ENCODE measurements at regions not wholly inside any gene's neighbourhood (a gene's known extent, or its start where the extent isn't known, plus 50 kb on each side); places are given as distances from the start of the nearest gene placed in this dataset.

DNA sequence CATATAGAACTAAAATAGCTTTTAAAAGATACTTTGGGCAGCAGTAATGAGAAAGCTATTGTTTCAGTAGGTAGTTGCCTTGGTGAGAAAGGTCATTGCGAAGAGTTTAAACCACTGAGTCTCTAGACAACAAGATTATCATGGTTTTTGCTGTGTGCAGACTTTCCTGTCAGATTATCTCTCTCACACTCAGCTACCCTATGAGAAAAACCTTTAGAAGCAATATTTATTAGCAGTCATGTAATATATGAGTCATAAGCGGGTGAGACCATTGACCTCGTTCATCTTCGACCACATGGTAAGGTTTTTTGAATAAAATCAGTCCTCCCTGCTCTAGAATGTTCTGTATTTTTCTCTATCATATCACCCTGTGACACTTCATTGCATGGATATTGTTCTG is 59.9 kb downstream of the GPR65 start:
- TF ChIP-seq POLR2AphosphoS5 (IDR thresholded peaks at IDR 0.05; ENCODE audit: borderline replicate concordance, low read depth, low read length) = no peak
- TF ChIP-seq EZH2 (IDR thresholded peaks at IDR 0.05) = no peak
- TF ChIP-seq FOXP2 (optimal IDR thresholded peaks at IDR 0.05; ENCODE audit: control extremely low read depth, extremely low read length, insufficient read depth) = no peak
- H3K9ac ChIP-seq (ENCODE audit: insufficient read length) = no peak overlapping the region
- no peak for DNase-seq (ENCODE audit: low read depth, low spot score)

DNA sequence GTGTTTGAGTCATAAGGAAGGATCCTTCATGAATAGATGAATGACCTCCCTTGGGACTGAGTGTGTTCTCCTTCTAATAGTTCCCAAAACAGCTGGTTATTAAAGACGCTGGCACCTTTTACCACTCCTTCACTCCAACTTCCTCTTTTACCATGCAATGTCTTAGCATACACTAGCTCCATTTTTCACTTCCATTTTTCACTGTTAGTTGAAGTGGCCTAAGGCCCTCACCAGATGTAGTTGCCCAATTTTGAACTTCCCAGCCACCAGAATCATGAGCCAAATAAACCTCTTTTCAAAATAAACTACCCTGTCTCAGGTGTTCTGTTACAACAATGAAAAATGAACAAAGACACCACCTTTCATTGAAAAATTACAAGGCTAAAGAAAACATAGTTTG is 64.7 kb downstream of the GPR65 start:
- H3K9me3 ChIP-seq (ENCODE audit: low read depth, low read length) = no peaks in the 10 kb centered on the region
- H3K36me3 ChIP-seq (ENCODE audit: insufficient read depth, low read length) = no peaks in the 10 kb centered on the region
- DNase-seq (ENCODE audit: low read depth, low spot score) = no peak
- TF ChIP-seq FOXP2 (optimal IDR thresholded peaks at IDR 0.05; ENCODE audit: control extremely low read depth, extremely low read length, insufficient read depth) (no peak), EZH2 (IDR thresholded peaks at IDR 0.05) (no peak), POLR2AphosphoS5 (IDR thresholded peaks at IDR 0.05; ENCODE audit: borderline replicate concordance, low read depth, low read length) (no peak)
- no peak overlapping the region for H3K27ac ChIP-seq
- H3K9ac ChIP-seq (ENCODE audit: insufficient read length) = no peak overlapping the region
- H3K4me3 ChIP-seq = no peak overlapping the region

More for the DNA sequence above, 59.9 kb downstream of the GPR65 start:
- Histone ChIP-seq H3K27ac (no peak overlapping the region), H3K36me3 (ENCODE audit: insufficient read depth, low read length) (no peaks in the 10 kb centered on the region), H3K4me3 (no peak overlapping the region), H3K9me3 (ENCODE audit: low read depth, low read length) (no peaks in the 10 kb centered on the region)

DNA sequence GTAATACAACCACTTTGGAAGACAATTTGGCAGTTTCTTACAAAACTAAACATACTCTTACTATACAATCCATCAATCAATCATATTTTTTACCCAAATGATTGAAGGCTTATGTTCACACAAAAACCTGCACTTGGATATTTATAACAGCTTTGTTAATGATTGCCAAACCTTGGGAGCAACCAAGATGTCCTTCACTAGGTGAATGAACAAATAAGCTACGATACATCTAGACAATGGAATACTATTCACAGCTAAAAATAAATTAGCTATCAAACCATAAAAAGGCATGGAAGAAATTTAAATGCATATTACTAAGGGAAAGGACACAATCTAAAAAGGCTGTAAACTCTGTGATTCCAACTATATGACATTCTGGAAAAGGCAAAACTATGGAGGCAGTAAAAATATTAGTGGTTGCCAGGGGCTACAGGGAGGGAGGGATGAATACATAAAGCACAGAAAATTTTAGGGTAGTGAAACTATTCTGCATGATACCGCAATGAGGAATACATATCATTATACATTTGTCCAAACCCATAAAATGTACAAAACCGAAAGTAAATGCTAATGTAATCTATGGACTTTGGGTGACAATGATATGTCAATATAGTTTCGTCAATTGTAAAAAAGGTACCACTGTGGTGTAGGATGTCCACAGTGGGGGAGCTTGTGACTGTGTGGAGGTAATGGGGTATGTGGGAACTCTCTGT is 70.5 kb downstream of the GPR65 start:
- H3K4me3 ChIP-seq = no peak overlapping the region
- TF ChIP-seq FOXP2 (optimal IDR thresholded peaks at IDR 0.05; ENCODE audit: control extremely low read depth, extremely low read length, insufficient read depth) = no peak
- no peak for TF ChIP-seq POLR2AphosphoS5 (IDR thresholded peaks at IDR 0.05; ENCODE audit: borderline replicate concordance, low read depth, low read length)
- no peak for TF ChIP-seq EZH2 (IDR thresholded peaks at IDR 0.05)
- no peaks in the 10 kb centered on the region for H3K9me3 ChIP-seq (ENCODE audit: low read depth, low read length)
- no peaks in the 10 kb centered on the region for H3K36me3 ChIP-seq (ENCODE audit: insufficient read depth, low read length)
- no peak overlapping the region for H3K9ac ChIP-seq (ENCODE audit: insufficient read length)
- no peak overlapping the region for H3K27ac ChIP-seq
- no peak for DNase-seq (ENCODE audit: low read depth, low spot score)

DNA sequence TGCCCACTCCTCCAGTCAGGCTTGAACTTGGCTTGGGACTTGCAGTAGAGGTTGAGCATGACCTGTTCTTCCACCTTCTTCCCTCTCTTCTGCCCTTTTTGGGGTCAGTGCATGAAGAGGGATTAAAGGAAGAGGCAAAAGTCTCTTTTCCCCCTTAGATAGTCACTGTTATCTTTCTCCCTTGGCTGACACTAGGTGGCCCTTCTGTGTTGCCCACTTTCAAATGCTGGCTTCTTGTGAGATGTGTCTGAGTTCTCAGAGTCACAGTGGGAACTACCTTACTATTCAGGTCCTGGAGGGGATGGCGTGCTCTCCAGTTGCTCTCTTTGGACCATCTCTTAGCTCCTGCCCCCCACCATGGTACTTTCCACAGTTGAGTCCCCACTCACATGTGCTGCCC is 73.6 kb downstream of the GPR65 start:
- H3K9ac ChIP-seq (ENCODE audit: insufficient read length) = no peak overlapping the region
- no peak for DNase-seq (ENCODE audit: low read depth, low spot score)
- TF ChIP-seq EZH2 (IDR thresholded peaks at IDR 0.05) (no peak), POLR2AphosphoS5 (IDR thresholded peaks at IDR 0.05; ENCODE audit: borderline replicate concordance, low read depth, low read length) (no peak), FOXP2 (optimal IDR thresholded peaks at IDR 0.05; ENCODE audit: control extremely low read depth, extremely low read length, insufficient read depth) (no peak)

DNA sequence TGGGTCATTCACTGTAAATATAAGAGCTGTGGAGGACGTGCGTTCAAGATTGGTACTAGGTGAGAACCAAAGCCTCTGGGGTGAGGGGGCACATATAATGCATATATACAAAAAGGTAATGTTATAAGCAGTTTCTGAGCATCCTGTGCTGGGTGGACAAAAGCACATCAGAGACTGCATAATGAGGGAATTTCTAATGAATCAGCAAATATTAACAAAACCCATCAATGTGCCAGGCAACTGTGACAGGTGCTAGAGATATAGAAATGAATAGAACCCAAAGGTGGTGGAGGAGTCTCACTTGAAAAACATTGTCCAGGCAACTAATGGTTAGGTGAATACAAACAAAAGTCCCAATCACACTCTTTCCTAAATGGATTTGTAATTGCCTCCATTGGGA is 74.7 kb downstream of the GPR65 start:
- H3K27ac ChIP-seq = no peak overlapping the region
- H3K4me3 ChIP-seq = no peak overlapping the region
- no peaks in the 10 kb centered on the region for H3K36me3 ChIP-seq (ENCODE audit: insufficient read depth, low read length)
- TF ChIP-seq FOXP2 (optimal IDR thresholded peaks at IDR 0.05; ENCODE audit: control extremely low read depth, extremely low read length, insufficient read depth) = no peak
- TF ChIP-seq POLR2AphosphoS5 (IDR thresholded peaks at IDR 0.05; ENCODE audit: borderline replicate concordance, low read depth, low read length) = no peak
- TF ChIP-seq EZH2 (IDR thresholded peaks at IDR 0.05) = no peak
- no peaks in the 10 kb centered on the region for H3K9me3 ChIP-seq (ENCODE audit: low read depth, low read length)
- no peak overlapping the region for H3K9ac ChIP-seq (ENCODE audit: insufficient read length)
- no peak for DNase-seq (ENCODE audit: low read depth, low spot score)

More for the DNA sequence above, 73.6 kb downstream of the GPR65 start:
- Histone ChIP-seq H3K9me3 (ENCODE audit: low read depth, low read length) (no peaks in the 10 kb centered on the region), H3K4me3 (no peak overlapping the region), H3K27ac (no peak overlapping the region), H3K36me3 (ENCODE audit: insufficient read depth, low read length) (no peaks in the 10 kb centered on the region)

DNA sequence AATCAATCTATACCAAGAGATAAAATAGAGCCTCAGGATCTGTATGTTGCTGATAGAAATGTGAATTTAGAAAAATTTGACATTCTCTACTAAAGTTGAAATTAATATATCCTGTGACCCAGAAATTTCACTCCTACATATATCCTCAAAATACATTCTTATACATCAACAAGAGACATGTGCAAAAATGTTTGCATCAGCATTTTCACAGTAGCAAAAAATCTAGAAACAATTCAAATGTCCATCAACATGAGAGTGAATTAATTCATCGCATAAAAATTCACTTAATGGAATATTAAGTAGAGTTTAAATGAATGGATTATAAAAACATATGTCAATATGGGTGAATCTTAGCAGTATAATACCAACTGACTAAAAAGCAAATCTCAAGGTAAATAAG is 80.8 kb downstream of the GPR65 start:
- no peak overlapping the region for H3K27ac ChIP-seq
- H3K9me3 ChIP-seq (ENCODE audit: low read depth, low read length) = no peaks in the 10 kb centered on the region
- no peak overlapping the region for H3K9ac ChIP-seq (ENCODE audit: insufficient read length)
- no peaks in the 10 kb centered on the region for H3K36me3 ChIP-seq (ENCODE audit: insufficient read depth, low read length)
- TF ChIP-seq POLR2AphosphoS5 (IDR thresholded peaks at IDR 0.05; ENCODE audit: borderline replicate concordance, low read depth, low read length) (no peak), FOXP2 (optimal IDR thresholded peaks at IDR 0.05; ENCODE audit: control extremely low read depth, extremely low read length, insufficient read depth) (no peak), EZH2 (IDR thresholded peaks at IDR 0.05) (no peak)
- H3K4me3 ChIP-seq = no peak overlapping the region
- DNase-seq (ENCODE audit: low read depth, low spot score) = no peak

DNA sequence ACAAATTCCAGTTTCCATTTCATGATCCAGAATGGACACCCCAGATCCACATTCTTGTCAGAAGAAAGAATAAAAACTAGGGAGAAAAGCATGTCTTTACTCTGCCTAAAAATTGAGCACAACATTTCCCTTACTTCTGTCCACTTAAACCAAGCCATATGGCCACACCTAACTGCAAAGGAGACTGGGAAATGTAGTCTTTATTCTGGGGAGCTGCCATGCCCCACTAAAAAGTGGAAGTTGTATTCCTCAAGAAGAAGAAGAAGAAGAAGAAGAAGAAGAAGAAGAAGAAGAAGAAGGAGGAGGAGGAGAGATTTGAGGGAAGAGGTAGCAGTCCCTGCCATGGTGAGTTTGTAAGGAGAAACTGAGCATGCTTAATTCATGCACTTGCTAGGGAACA is 84.5 kb downstream of the GPR65 start:
- Histone ChIP-seq H3K9me3 (ENCODE audit: low read depth, low read length) (no peaks in the 10 kb centered on the region), H3K9ac (ENCODE audit: insufficient read length) (no peak overlapping the region), H3K36me3 (ENCODE audit: insufficient read depth, low read length) (no peaks in the 10 kb centered on the region), H3K27ac (no peak overlapping the region), H3K4me3 (no peak overlapping the region)
- DNase-seq (ENCODE audit: low read depth, low spot score) = no peak
- TF ChIP-seq EZH2 (IDR thresholded peaks at IDR 0.05) = no peak
- TF ChIP-seq FOXP2 (optimal IDR thresholded peaks at IDR 0.05; ENCODE audit: control extremely low read depth, extremely low read length, insufficient read depth) = no peak
- no peak for TF ChIP-seq POLR2AphosphoS5 (IDR thresholded peaks at IDR 0.05; ENCODE audit: borderline replicate concordance, low read depth, low read length)

DNA sequence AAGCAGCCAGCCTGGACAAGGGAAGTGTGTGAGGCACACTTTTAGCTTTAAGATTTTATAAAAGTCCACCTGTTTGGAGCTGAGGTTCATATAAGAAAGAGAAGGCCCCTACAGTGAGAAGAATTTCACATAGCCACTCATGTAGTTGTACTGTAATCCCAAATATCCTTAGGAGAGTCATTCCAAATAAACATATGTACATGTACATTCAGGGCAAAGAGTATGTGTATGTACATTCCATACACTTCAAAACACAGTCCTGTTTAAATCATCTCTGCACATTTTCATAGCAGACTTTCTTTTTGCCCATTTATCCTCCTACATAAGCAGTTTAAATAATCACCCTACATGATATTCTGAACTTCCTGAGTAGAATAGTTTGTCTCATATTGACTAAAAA is 87.6 kb downstream of the GPR65 start:
- no peak for TF ChIP-seq FOXP2 (optimal IDR thresholded peaks at IDR 0.05; ENCODE audit: control extremely low read depth, extremely low read length, insufficient read depth)
- TF ChIP-seq POLR2AphosphoS5 (IDR thresholded peaks at IDR 0.05; ENCODE audit: borderline replicate concordance, low read depth, low read length) = no peak
- TF ChIP-seq EZH2 (IDR thresholded peaks at IDR 0.05) = no peak
- H3K9me3 ChIP-seq (ENCODE audit: low read depth, low read length) = no peaks in the 10 kb centered on the region
- H3K36me3 ChIP-seq (ENCODE audit: insufficient read depth, low read length) = no peaks in the 10 kb centered on the region
- DNase-seq (ENCODE audit: low read depth, low spot score) = no peak
- no peak overlapping the region for H3K4me3 ChIP-seq
- H3K27ac ChIP-seq = no peak overlapping the region
- H3K9ac ChIP-seq (ENCODE audit: insufficient read length) = no peak overlapping the region

DNA sequence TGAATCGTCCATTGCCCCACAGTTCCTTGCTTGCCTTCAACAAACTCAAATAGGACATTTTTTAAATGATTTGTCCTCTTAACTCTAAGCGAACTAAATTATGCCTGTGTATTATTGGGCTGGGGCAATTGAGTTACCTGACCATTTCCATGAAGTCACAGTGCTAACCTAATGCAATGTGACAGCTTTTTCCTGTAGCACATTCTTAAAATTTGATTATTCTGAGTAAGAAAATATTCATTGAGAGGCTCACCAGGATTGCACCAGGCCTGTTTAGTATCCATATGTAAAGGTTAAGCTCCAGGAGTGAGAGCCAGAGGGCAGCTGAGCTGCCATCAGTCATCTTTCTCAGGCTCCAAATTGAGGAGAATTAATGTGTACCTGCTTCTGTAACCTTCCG is 90.9 kb downstream of the GPR65 start:
- Histone ChIP-seq H3K9me3 (ENCODE audit: low read depth, low read length) (no peaks in the 10 kb centered on the region), H3K4me3 (no peak overlapping the region), H3K36me3 (ENCODE audit: insufficient read depth, low read length) (no peaks in the 10 kb centered on the region), H3K27ac (no peak overlapping the region), H3K9ac (ENCODE audit: insufficient read length) (no peak overlapping the region)
- no peak for DNase-seq (ENCODE audit: low read depth, low spot score)
- TF ChIP-seq EZH2 (IDR thresholded peaks at IDR 0.05) (no peak), FOXP2 (optimal IDR thresholded peaks at IDR 0.05; ENCODE audit: control extremely low read depth, extremely low read length, insufficient read depth) (no peak), POLR2AphosphoS5 (IDR thresholded peaks at IDR 0.05; ENCODE audit: borderline replicate concordance, low read depth, low read length) (no peak)

Measured in SK-N-MC (cell line).